GM12878 (cell line): ENCODE measurements at regions not wholly inside any gene's neighbourhood (a gene's known extent, or its start where the extent isn't known, plus 50 kb on each side); places are given as distances from the start of the nearest gene placed in this dataset.

Source experiments
- ASH2L ChIP-seq: fragments of 300-600, 200-600 bp; sonication (generic); IDR thresholded peaks from 2 replicates; pipeline ENCODE4 v1.6.1; 2017; ENCODE audit warnings: low read depth, mild to moderate bottlenecking, borderline replicate concordance
- ATF7 ChIP-seq: fragments of 450-650 bp; IDR thresholded peaks from 2 replicates; pipeline ENCODE4 v1.6.1; 2016; ENCODE audit warnings: low read depth, mild to moderate bottlenecking
- BCL3 ChIP-seq: IDR thresholded peaks from 2 replicates; pipeline ENCODE4 v1.6.1; 2011; ENCODE audit warnings: borderline replicate concordance, low read depth, mild to moderate bottlenecking, moderate library complexity, low read length; ENCODE audit not compliant: insufficient read depth, poor library complexity, severe bottlenecking
- CEBPZ ChIP-seq: fragments of 150-350 bp; IDR thresholded peaks from 2 replicates; pipeline ENCODE4 v1.6.1; 2016; ENCODE audit warnings: low read depth, low read length
- CREM ChIP-seq: IDR thresholded peaks from 2 replicates; pipeline ENCODE4 v1.6.1; 2014; ENCODE audit warnings: antibody characterized with exemption, low read depth
- E2F4 ChIP-seq: IDR thresholded peaks from 2 replicates; pipeline ENCODE4 v1.6.1; 2012; ENCODE audit warnings: low read depth, low read length, improper control_type of control experiment
- EED ChIP-seq: sonication (generic); IDR thresholded peaks from 2 replicates; pipeline ENCODE4 v1.6.1; 2016; ENCODE audit warnings: antibody characterized with exemption, low read depth
- ELK1 ChIP-seq: IDR thresholded peaks from 2 replicates; pipeline ENCODE4 v1.6.1; 2012; ENCODE audit warnings: low read depth, low read length, improper control_type of control experiment
- FOS ChIP-seq: IDR thresholded peaks from 3 replicates; pipeline ENCODE4 v1.6.1; 2011; ENCODE audit warnings: borderline replicate concordance; ENCODE audit not compliant: insufficient read length; ENCODE audit errors: extremely low read depth
- FOXM1 ChIP-seq: IDR thresholded peaks from 2 replicates; pipeline ENCODE4 v1.6.1; 2012; ENCODE audit warnings: low read depth, mild to moderate bottlenecking, inconsistent platforms, low read length, moderate library complexity
- IRF3 ChIP-seq: fragments of 450-650 bp; IDR thresholded peaks from 2 replicates; pipeline ENCODE4 v1.6.1; 2014; ENCODE audit warnings: mild to moderate bottlenecking
- IRF4 ChIP-seq: IDR thresholded peaks from 2 replicates; pipeline ENCODE4 v1.6.1; 2011; ENCODE audit warnings: low read depth, low read length
- JUNB ChIP-seq: IDR thresholded peaks from 2 replicates; pipeline ENCODE4 v1.6.1; 2016; ENCODE audit warnings: antibody characterized with exemption, mild to moderate bottlenecking
- JUND ChIP-seq: IDR thresholded peaks from 2 replicates; pipeline ENCODE4 v1.6.1; 2012; ENCODE audit warnings: low read depth, mild to moderate bottlenecking, low read length, improper control_type of control experiment, moderate library complexity
- MEF2B ChIP-seq: fragments of 450-650 bp; IDR thresholded peaks from 2 replicates; pipeline ENCODE4 v1.6.1; 2018; ENCODE audit warnings: mild to moderate bottlenecking, moderate library complexity; ENCODE audit not compliant: partially characterized antibody, poor library complexity, severe bottlenecking
- MLLT1 ChIP-seq: fragments of 450-650 bp; IDR thresholded peaks from 2 replicates; pipeline ENCODE4 v1.6.1; 2016; ENCODE audit warnings: mild to moderate bottlenecking
- NFIC ChIP-seq: IDR thresholded peaks from 2 replicates; pipeline ENCODE4 v1.6.1; 2012; ENCODE audit warnings: low read depth, mild to moderate bottlenecking, inconsistent platforms, low read length, moderate library complexity
- PML ChIP-seq: IDR thresholded peaks from 2 replicates; pipeline ENCODE4 v1.6.1; 2012; ENCODE audit warnings: low read length, inconsistent platforms
- TARDBP ChIP-seq: IDR thresholded peaks from 2 replicates; pipeline ENCODE4 v1.6.1; 2016; ENCODE audit warnings: borderline replicate concordance
- TCF7 ChIP-seq: IDR thresholded peaks from 2 replicates; pipeline ENCODE4 v1.6.1; 2014; ENCODE audit warnings: antibody characterized with exemption, borderline replicate concordance
- ZSCAN29 ChIP-seq: fragments of 450-650 bp; IDR thresholded peaks from 2 replicates; pipeline ENCODE4 v1.6.1; 2017; ENCODE audit warnings: mild to moderate bottlenecking, moderate library complexity

GRCh38 chr21:35189077-35189863 lies 140.2 kb upstream of the RUNX1 start (continued):
- TF ChIP-seq NFIC: peak; percentile 85
- TF ChIP-seq ELK1: no peak
- no peak for TF ChIP-seq MLLT1
- TF ChIP-seq FOS: no peak
- 0 out of 2 replicates have a peak, but pooled peaks have one; percentile 39 for TF ChIP-seq PML
- TF ChIP-seq JUNB: peak; percentile 62; the same call in 1 of the 2 replicates
- no peak for TF ChIP-seq TARDBP
- TF ChIP-seq JUND: no peak
- TF ChIP-seq EED: peak; percentile 42; the same call in 1 of the 2 replicates
- TF ChIP-seq ASH2L: no peak
- peak; percentile 85 for TF ChIP-seq MEF2B
- TF ChIP-seq ATF7: no peak
- peak; percentile 37; the same call in 1 of the 2 replicates for TF ChIP-seq IRF4
- TF ChIP-seq CREM: peak; percentile 21; the same call in 1 of the 2 replicates
- no peak for TF ChIP-seq E2F4
- TF ChIP-seq FOXM1: peak; percentile 61; the same call in 1 of the 2 replicates
- no peak for TF ChIP-seq CEBPZ
- no peak for TF ChIP-seq BCL3
- no peak for TF ChIP-seq ZSCAN29
- TF ChIP-seq TCF7: 0 out of 2 replicates have a peak, but pooled peaks have one; percentile 12
- no peak for TF ChIP-seq IRF3
